A204.1 (cell line): ENCODE measurements at regions not wholly inside any gene's neighbourhood (a gene's known extent, or its start where the extent isn't known, plus 50 kb on each side); places are given as distances from the start of the nearest gene placed in this dataset.
"Not testable (repeated sequence)": the region's sequence is repeated elsewhere in the genome, so short reads cannot be mapped to it uniquely, and the experiment has no call there.

Source experiments
- FAIRE-seq: peaks from 2 replicates; lab custom pipeline; 2012; peaks lifted over from hg19 to GRCh38; lab: Jason Lieb, UNC

DNA sequence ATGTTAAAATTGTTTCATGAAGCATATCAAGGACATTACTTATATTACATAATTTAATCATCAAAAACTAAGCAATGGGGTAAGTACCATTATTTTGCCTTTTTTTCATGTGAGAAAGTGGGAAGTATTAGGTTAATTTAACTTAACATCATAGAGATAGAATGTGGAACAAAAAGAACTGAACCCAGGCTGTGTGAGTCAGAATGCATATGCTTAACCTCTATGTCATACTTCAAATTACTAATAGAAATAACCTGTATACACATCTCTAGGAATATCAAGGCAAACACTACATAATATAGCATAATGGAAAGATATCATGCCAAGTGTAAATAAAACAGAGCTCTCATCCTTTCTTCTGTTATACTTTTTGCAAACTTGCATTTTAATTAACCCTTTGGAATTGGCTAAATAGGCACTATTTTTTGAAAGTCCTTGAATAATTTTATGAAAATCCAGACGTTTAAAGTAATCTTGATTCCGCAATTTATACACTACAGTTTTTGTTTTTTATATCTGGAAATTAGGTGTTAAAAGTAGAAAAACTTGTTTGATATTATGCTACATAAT is 777.7 kb downstream of the SLC6A15 start:
- FAIRE-seq: no peak

DNA sequence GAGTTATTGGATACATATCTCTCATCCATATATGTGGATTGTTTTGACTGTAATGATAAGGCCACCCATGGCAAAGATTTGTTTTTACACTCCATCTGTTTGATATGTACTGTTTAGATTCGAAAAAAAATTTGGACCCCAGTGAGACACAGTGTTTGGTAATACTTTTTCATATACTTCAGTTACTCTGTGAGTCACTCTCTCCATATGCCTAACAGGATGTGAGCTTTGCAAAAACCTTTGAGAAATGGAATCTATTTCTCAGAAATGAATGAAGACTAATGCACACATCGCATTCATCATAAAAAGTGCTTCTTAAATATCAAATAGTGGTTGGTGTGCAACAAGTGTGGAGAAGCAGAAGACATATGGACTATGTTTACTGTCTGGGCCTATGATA is 781.5 kb downstream of the SLC6A15 start:
- no peak for FAIRE-seq

DNA sequence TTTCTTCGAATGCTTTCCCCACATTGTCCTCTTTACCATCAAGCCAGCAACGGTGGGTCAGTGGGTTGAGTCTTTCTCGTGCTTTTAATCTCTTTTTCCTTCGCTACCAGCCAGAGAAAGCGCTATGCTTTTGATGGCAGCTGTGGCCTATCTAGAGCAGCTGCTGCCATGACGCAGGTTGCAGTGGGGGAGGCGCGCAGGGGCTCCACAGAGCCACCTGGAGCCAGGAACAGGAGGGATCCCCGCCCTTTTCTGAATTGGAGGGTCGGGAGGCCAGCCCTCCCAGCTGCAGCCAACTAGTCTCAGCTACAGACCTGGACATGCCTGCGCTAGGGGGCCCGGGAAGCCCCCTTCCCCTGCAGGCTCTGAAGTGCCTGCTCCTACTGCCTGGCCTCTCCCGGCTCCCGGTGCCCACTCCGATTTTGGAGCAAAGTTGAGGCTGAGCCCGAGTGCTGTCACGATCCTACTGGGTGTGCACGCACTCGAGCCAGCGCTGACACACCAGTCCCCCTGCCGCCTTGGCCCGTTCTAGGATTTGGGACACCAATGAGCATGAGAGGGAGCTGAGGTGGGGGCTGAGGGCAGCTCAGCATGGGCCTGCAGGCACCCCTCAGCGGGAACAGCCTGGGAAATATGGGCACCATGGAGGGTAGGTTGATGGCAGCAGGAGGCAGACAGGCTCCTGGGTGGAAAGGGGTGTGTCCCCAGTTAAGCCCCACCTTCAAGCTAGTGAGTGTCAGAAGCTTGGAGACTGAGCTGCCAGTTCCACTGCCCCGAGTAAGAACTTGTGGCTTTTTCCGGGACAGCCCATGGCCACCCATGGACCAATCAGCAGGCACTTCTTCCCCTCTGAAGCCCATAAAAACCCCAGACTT is 784.2 kb downstream of the SLC6A15 start:
- FAIRE-seq: no peak

DNA sequence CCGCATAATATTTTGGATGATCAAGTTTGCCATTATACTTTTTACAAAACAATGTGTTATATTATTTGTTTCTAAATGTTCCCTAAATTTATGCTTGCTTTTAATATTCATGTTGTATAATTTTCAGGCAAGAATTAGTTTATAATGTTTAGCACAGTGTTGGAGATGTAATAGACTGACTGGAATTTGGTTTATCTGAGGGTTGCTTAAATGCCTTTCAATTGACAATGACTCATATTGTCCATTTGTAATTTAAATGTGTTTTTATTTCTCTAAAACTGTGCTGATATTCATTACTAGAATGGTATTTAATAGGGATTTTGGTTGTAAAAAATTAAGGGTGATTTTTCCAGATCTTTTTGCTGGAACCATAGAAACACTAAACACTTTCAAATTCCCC is 788.4 kb downstream of the SLC6A15 start:
- no peak for FAIRE-seq

DNA sequence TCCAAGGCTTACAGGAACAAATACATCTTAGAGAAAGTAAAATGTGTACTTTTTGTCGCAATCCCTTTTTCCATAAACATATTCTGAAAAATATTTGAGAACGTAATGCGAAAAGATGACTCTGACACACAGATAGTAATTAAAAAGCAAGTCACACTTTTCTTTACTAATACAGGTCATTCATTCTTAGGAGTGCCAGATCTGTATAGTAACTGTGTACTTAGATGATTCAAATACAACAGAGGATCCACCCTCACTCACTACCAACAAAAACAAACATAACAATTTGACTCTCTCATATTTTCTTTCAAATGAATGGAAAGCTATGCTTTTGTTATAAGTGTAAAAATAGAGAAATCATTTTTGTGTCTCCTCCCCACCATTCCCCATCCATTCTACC is 795.4 kb downstream of the SLC6A15 start:
- FAIRE-seq: no peak

DNA sequence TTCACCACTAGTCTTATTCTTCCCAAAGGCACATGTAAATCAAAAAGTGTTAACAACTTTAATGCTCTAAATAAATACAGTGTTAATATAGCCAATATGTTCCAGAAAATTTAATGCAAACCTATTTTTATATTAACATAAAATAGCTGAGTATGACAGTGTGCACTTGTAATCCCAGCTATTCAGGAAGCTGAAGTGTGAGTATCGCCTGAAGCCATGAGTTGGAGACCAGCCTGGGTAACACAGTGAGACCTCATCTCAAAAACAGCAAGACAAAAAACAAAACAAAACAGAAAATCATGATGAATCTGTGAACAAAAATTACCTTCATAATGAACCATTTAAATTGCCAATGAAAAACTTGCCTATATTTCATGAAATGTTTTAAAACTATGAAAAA is 798.9 kb downstream of the SLC6A15 start:
- FAIRE-seq: no peak

DNA sequence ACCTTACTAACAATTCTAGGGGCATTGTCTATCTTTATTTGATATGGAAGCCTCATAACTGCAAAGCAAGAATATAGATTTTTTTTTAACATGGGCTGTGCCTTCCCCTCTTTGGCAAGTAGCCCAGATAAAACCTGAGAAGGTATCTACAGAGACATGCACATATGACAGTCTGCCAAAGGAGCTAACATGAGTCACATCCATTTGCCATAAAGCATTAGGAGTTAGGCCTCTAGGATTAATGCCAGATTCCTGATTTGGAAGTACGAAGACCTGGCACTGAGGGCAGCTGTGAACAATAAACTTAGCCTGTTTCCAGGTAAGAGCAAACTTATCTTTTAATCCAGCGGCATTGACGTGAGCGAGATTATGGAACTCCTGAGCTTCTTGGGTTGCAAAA is 808.7 kb downstream of the SLC6A15 start:
- FAIRE-seq: not testable (repeated sequence)

DNA sequence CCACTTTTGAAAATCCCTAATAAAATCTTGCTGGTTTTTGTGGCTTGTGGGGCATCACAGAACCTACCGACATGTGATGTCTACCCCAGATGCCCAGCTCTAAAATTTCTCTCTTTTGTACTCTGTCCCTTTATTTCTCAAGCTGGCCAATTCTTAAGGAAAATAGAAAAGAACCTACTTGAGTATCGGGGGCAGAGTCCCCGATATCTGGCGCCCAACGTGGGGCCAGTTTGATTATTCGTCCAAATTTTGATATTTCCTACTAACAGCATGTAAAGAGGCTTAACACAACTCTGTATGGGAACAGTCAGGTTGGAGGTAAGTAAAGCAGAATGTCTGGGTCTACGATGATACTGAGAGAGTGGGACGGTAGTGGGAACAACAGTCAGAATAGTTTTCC is 810.6 kb downstream of the SLC6A15 start:
- FAIRE-seq: not testable (repeated sequence)

DNA sequence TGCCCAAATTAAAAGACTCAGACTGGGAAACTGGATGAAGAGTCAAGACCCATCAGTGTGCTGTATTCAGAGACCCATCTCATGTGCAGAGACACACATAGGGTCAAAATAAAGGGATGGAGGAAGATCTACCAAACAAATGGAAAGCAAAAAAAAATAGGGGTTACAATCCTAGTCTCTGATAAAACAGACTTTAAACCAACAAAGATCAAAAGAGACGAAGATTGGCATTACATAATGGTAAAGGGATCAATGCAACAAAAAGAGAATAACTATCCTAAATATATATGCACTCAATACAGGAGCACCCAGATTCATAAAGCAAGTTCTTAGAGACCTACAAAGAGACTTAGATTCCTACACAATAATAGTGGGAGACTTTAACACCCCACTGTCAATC is 813.0 kb downstream of the SLC6A15 start:
- not testable (repeated sequence) for FAIRE-seq

DNA sequence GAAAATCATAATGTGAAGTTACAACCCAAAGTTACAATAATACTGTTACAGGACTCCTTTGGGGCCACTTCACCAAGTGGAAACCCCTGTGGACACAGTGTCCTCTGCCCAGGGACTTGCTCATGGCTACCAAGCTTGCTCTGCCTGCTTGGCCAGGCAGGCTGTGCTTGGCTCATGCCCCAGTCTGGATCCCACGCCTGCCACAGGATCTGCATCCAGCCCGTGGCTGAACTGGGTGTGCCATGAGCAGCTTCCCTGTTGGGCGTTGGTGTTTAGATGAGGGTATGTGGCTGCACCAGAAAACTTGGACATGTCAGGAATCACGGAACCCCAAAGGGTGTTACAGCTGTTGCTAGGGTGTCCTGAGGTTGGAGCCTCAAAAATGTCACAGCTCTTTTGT is 820.9 kb downstream of the SLC6A15 start:
- no peak for FAIRE-seq

DNA sequence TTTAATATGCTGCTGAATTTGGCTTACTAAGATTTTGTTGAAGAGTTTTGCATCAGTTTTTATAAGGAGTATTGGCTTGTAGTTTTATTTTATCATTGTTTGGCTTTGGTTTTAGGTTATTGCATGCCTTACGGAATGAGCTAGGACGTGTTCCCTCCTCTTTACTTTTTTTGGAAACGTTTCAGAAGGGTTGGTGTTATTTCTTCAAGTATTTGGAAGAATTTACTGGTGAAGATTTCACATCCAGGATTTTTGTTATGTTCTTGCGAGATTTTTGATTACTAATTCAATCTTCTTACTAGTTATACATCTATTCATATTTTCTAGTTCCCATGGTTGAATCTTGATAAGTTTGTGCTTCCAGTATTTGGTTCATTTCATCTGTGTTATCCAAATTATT is 823.2 kb downstream of the SLC6A15 start:
- no peak for FAIRE-seq

DNA sequence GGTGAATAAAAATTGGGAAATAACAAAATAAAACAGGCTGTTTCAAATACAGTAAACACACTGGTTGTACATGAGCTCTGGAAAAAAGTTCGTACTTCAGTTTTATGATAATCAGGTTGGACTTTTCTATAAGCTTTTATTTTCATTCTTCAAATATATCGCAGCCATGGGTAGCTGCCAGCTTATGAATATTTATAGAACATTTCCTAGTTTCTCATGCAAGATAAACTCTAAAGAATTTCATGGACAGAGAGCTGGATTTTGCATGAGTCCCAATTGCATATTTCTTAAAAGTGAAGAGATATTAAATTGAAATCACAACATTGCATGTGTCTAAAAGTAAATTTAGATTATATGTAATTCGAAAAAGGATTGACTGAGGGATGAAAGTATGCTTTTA is 827.6 kb downstream of the SLC6A15 start:
- FAIRE-seq: no peak

DNA sequence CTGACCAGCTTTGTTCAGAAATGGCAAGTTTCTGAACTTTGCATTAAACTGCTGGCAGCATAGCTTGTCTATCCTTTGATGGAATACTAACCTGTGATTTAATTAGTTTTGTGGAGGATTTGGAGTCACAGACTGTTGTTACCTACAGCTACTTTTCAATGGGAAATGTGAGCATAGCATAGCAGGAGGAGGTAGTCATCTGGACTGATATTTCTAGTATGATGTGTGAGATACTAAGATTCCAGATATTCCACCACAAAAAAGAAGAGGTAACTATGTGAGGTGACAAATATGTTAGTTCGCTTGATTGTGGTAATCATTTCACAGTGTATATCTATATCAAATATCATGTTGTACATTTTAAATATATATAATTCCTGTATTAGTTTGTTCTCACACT is 833.0 kb downstream of the SLC6A15 start:
- no peak for FAIRE-seq

DNA sequence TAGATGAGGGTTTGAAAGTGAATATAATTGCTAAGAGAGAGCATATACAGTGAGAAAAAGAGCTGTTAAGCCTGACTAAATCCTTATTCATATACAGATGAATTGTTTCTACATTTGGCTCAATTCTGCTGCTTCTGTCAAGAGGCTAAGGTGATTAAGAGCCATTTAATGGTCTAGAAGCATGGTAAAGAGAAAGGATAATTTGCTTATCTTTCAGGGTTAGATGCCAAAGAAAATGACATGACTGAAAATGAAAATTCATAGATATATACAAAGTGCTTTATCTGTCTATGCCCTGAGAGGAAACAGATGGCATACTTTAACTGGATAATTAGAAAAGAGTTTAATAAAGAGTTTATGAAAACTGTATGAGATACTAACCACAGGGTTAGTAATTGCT is 834.9 kb downstream of the SLC6A15 start:
- no peak for FAIRE-seq

DNA sequence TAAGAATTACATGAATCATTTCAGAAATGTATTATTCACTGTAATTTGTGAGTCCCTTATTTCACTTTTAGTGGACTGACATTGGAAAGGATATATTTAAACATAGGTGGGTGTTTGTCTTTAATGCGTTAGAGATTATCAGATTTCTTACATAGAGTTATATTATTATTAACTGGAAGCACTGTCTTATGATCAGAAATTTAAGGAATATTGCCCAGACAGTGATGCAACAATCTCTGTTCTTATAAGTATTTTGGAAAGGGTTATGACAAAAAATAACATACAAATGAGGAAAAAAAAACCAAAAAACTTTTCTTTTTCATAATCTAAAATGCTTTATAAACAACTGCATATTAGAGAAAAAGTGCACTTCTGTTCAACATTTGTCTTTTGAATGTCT is 836.6 kb downstream of the SLC6A15 start:
- FAIRE-seq: no peak

DNA sequence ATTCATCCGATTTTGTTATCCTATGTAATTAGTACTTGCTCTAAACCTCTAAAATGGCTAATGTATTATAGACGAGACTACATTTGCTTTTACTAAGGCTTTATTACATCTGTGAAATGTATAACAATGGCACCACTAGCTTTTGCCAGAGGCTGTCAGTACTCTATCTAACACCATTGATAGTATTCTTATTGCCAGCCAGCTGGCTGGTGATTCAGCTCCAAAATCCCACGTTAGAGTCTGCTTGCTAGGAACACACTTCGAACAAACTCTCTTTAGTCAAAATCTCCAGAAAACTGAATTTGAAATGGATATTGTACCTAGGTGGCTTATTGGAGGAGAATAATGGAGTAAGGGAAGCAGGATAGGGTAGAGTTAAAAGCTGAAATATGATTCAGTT is 839.2 kb downstream of the SLC6A15 start:
- FAIRE-seq: no peak

DNA sequence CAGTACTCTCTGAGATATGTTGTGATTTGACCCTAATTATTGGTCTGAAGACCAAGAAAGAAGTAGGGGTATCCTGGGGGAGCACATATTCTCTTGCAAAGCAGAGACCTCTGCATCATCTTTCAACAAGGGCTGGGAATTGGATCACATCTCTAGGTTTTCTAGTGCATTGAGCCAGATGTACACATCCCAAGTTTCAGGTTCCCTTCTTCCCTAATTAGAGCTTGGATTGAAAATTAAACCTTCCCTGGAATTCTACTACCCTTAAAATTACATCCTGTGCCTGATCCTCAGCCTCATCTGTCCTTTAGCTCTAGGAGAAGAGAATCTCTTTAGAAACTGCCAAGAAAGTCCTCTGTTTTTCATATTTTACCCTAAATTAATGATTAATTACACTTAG is 839.6 kb downstream of the SLC6A15 start:
- FAIRE-seq: no peak

DNA sequence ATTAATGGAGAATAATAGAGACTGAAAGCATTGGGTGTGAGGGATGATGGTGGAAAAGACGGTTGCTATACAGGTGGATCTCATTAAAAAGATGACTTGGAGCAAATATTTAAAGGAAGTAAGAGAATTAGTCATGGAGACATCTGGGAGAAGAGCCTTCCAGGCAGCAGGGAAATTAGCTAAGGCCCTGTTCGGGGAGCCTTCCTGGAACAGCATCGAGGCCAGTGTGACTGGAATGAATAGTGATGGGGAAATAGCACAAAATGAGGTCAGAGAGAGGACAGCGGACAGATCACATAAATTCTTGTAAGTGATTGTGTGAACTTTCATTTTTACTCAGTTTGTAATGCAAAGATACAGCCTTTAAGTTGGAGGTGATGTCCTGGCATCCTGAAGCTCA is 842.3 kb downstream of the SLC6A15 start:
- no peak for FAIRE-seq

DNA sequence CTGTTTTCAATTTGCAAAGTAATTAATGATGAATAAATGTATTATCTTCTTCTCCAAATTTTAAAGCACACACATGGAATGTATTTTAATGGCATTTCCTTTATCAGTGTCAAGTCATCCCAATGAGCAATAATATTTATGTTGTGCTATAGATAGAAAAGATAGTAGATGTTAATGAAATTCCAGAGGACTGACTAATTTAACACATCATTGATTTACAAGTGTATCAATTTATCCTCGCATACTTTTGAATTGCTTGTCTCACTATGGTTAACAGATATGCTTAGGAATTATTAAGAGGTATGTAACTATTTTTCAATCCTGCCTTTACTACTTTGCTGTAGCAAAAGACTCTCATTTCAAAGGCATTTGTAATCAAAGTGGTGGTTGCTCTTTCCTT is 842.9 kb downstream of the SLC6A15 start:
- no peak for FAIRE-seq

DNA sequence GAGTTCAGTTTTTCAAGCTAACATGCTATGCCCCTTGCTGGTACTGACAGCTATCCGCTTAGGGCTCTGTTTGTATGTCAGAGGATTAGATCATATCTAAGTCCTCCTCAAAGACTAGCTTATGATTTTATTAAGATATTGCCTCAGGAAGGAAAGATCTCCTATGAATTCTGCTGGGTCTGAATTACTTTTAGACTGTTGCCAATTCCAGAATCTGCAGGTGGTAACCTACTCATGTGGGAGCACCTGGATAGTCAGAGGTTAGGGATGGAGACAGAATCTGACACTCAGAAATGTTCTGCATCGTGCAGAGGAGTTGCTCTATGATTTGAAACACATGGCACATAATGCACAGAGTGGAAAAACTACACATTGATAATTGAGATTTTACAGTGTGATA is 843.4 kb downstream of the SLC6A15 start:
- no peak for FAIRE-seq

DNA sequence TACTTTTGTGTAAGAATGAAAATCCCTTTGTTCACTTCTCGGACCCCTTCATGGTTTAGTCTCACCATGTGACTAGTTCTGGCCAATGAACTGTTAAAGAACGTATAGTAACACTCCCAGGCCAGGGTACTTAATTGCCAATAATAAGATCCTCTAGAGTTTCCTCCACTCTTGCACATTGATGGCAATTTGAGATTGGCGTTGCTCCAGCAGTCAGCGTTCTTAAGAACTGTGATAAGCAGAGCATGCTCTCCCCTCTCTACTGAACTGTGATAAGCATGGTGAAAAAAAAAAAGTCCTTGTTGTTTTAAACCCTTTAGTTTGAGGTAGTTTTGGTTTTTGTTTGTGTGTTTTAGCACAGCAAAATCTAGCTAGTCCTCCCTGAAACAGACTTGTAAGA is 854.5 kb downstream of the SLC6A15 start:
- FAIRE-seq: no peak

DNA sequence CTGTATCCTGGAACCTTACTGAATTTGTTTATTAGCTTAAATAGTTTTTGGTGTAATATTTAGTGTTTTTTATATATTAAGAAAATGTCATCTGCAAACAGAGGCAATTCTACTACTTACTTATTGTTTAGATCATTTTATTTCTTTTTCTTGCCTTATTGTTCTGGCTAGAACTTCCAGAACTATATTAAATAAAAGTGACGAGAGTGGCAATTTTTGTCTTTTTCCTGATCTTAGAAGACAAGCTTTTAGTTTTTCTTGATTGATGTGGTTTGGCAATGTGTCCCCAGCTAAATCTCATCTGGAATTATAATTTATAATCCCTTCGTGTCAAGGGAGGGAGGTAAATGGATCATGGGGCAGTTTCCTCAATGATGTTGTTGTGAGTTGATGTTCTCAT is 857.8 kb downstream of the SLC6A15 start:
- no peak for FAIRE-seq

DNA sequence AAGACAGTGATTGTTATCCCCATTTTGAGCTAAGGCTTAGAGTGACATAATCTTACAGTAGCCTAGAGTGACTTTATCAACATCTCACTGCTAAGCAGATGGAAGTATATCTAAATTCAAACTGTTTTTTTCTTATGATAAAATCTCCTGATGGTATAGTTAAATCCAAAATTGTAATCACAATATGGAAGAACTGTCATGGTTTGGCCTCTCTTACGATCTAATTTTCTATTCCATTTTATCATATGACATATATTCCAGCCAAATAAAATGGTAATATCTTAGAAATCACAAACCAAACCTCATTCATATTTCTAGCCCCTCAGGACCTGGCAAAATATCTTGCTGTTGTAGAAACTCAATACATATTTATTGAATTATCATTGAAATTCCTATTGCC is 864.7 kb downstream of the SLC6A15 start:
- FAIRE-seq: no peak

DNA sequence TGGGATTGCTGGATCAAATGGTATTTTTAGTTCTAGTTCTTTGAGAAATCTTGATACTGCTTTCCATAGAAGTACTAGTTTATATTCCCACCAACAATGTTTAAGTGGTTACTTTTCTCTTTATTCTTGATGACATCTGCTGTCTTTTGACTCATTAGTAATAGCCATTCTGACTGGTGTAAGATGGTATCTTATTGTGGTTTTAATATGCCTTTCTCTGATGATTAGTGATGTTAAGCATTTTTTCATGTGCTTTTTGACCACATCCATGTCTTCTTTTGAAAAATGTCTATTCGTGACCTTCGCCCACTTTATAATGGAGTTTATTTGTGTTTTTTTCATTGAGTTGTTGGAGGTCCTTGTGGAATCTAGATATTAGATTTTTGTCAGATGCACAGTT is 865.7 kb downstream of the SLC6A15 start:
- no peak for FAIRE-seq
